ENCODE measurements at regions not wholly inside any gene's neighbourhood (a gene's known extent, or its start where the extent isn't known, plus 50 kb on each side); places are given as distances from the start of the nearest gene placed in this dataset.

GRCh38 chr16:65392806-65393565, 271.1 kb upstream of the CDH11 start:
- ATAC-seq (peak; percentile 88), DNase-seq (peak; percentile 90)
- H3K79me2 ChIP-seq (ENCODE audit: low read length) = no peaks in the 10 kb centered on the region
- peak overlapping the region; percentile 89 for H3K27ac ChIP-seq (ENCODE audit: low read length)
- H3K9me2 ChIP-seq (replicated peaks; ENCODE audit: low read length) = no peaks in the 10 kb centered on the region
- TSS peak; percentile 73 for BruUV-seq (replicated peaks)
- H3K9ac ChIP-seq (ENCODE audit: low read length) = peak overlapping the region; percentile 38; the same call in 1 of the 2 replicates
- intact Hi-C loops (cut with micrococcal nuclease) = no loop called here
- no peaks in the 10 kb centered on the region for H3K36me3 ChIP-seq (ENCODE audit: low read depth, low read length)
- peak overlapping the region; percentile 34; the same call in 1 of the 2 replicates for H3K4me3 ChIP-seq (ENCODE audit: low read length)
- peak overlapping the region; percentile 75 for H3K4me2 ChIP-seq (ENCODE audit: low read length)
- TF ChIP-seq EZH2 (IDR thresholded peaks at IDR 0.05; ENCODE audit: low read length, unreplicated experiment) = no peak
- H3K27me3 ChIP-seq (ENCODE audit: low read length) = no peaks in the 10 kb centered on the region
- no peaks in the 10 kb centered on the region for H3F3A ChIP-seq (ENCODE audit: low read length, unreplicated experiment)
- peak overlapping the region; percentile 73 for H2AFZ ChIP-seq (ENCODE audit: low read length)
- no peaks in the 10 kb centered on the region for H4K20me1 ChIP-seq (ENCODE audit: low read length)
- CTCF ChIA-PET = no interaction called here
- H3K4me1 ChIP-seq (ENCODE audit: insufficient read depth, low read length) = peaks cover 32% of the 10 kb centered on the region
- POLR2A ChIA-PET (ENCODE audit: unreplicated experiment) = no interaction called here
- no peaks in the 10 kb centered on the region for H3K9me3 ChIP-seq (ENCODE audit: low read length)

DNA sequence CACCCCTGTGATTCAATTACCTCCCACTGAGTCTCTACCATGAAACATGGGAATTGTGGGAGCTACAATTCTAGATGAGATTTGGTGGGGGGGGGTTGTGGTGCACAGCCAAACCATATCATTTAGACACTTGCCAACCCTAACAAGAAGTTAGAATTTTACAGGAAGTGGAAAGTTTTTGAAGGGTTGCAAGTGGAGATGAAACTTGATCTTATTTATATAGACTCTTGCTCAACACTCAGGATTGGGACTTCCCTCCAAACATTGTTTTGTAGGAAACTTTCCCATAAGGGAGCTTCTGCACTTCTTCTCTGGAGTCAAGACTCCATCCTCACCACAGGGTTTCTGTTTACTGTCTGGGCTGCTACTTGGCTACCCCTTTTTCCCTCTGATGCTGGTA, 266.7 kb upstream of the CDH11 start:
- H3F3A ChIP-seq (ENCODE audit: low read length, unreplicated experiment) = no peaks in the 10 kb centered on the region
- H3K4me2 ChIP-seq (ENCODE audit: low read length) = no peak overlapping the region

GRCh38 chr16:65386672-65387071, 264.8 kb upstream of the CDH11 start:
- no peak overlapping the region for H3K9ac ChIP-seq (ENCODE audit: low read length)
- TF ChIP-seq EZH2 (IDR thresholded peaks at IDR 0.05; ENCODE audit: low read length, unreplicated experiment) = no peak
- no peak for TF ChIP-seq EZH2phosphoT487 (IDR thresholded peaks at IDR 0.05; ENCODE audit: borderline replicate concordance, low read length)
- no peak for TF ChIP-seq CTCF (conservative IDR thresholded peaks at IDR 0.05; ENCODE audit: low read depth, low read length)
- no TSS peak for BruUV-seq (replicated peaks)
- CTCF ChIA-PET = no interaction called here
- no peaks in the 10 kb centered on the region for H3K79me2 ChIP-seq (ENCODE audit: low read length)
- H4K20me1 ChIP-seq (ENCODE audit: low read length) = no peaks in the 10 kb centered on the region
- H3K9me3 ChIP-seq (ENCODE audit: low read length) = no peaks in the 10 kb centered on the region
- no peak overlapping the region for H3K27ac ChIP-seq (ENCODE audit: low read length)
- intact Hi-C loops (cut with micrococcal nuclease) = no loop called here
- H3F3A ChIP-seq (ENCODE audit: low read length, unreplicated experiment) = no peaks in the 10 kb centered on the region
- H3K27me3 ChIP-seq (ENCODE audit: low read length) = no peaks in the 10 kb centered on the region
- POLR2A ChIA-PET (ENCODE audit: unreplicated experiment) = no interaction called here
- H3K9me2 ChIP-seq (replicated peaks; ENCODE audit: low read length) = no peaks in the 10 kb centered on the region
- ATAC-seq (no peak), DNase-seq (no peak)
- 0 out of 2 replicates have a peak, but pooled peaks cover 4% of the 10 kb centered on the region for H3K4me1 ChIP-seq (ENCODE audit: insufficient read depth, low read length)
- H3K4me3 ChIP-seq (ENCODE audit: low read length) = no peak overlapping the region
- no peaks in the 10 kb centered on the region; the same call in 1 of the 2 replicates for H3K36me3 ChIP-seq (ENCODE audit: low read depth, low read length)
- H3K4me2 ChIP-seq (ENCODE audit: low read length) = no peak overlapping the region
- no peak overlapping the region for H2AFZ ChIP-seq (ENCODE audit: low read length)

More for the DNA sequence above, 266.7 kb upstream of the CDH11 start:
- no peaks in the 10 kb centered on the region for H3K79me2 ChIP-seq (ENCODE audit: low read length)
- no peak overlapping the region for H3K4me3 ChIP-seq (ENCODE audit: low read length)
- H3K27me3 ChIP-seq (ENCODE audit: low read length) = no peaks in the 10 kb centered on the region
- POLR2A ChIA-PET (ENCODE audit: unreplicated experiment) = no interaction called here
- intact Hi-C loops (cut with micrococcal nuclease) = no loop called here
- DNase-seq = peak; percentile 14
- H3K4me1 ChIP-seq (ENCODE audit: insufficient read depth, low read length) = peaks cover 22% of the 10 kb centered on the region
- no TSS peak for BruUV-seq (replicated peaks)
- H3K9me3 ChIP-seq (ENCODE audit: low read length) = no peaks in the 10 kb centered on the region
- H2AFZ ChIP-seq (ENCODE audit: low read length) = no peak overlapping the region
- 0 out of 2 replicates have a peak overlapping the region, but pooled peaks have one; percentile 28 for H3K27ac ChIP-seq (ENCODE audit: low read length)
- no peaks in the 10 kb centered on the region for H4K20me1 ChIP-seq (ENCODE audit: low read length)
- no peak overlapping the region for H3K9ac ChIP-seq (ENCODE audit: low read length)
- no peaks in the 10 kb centered on the region; the same call in 1 of the 2 replicates for H3K36me3 ChIP-seq (ENCODE audit: low read depth, low read length)
- CTCF ChIA-PET = no interaction called here
- TF ChIP-seq EZH2phosphoT487 (IDR thresholded peaks at IDR 0.05; ENCODE audit: borderline replicate concordance, low read length) = no peak
- no peak for TF ChIP-seq CTCF (conservative IDR thresholded peaks at IDR 0.05; ENCODE audit: low read depth, low read length)
- no peak for TF ChIP-seq EZH2 (IDR thresholded peaks at IDR 0.05; ENCODE audit: low read length, unreplicated experiment)
- no peaks in the 10 kb centered on the region for H3K9me2 ChIP-seq (replicated peaks; ENCODE audit: low read length)
- no peak for ATAC-seq
